C4-2B (cell line): ENCODE measurements at regions not wholly inside any gene's neighbourhood (a gene's known extent, or its start where the extent isn't known, plus 50 kb on each side); places are given as distances from the start of the nearest gene placed in this dataset.

Experiments
- CTCF ChIP-seq: fragments of 450-650 bp; conservative IDR thresholded peaks from 2 replicates; pipeline ENCODE4 v1.5.1; 2017; ENCODE audit warnings: mild to moderate bottlenecking
- ZFX ChIP-seq: fragments of 450-650 bp; IDR thresholded peaks from 2 replicates; pipeline ENCODE4 v1.6.1; 2017

GRCh38 chr5:42963412-42963811, 76.7 kb downstream of the ANXA2R start:
- TF ChIP-seq CTCF (no peak), ZFX (no peak)
